RWPE2 (cell line): ENCODE measurements at regions not wholly inside any gene's neighbourhood (a gene's known extent, or its start where the extent isn't known, plus 50 kb on each side); places are given as distances from the start of the nearest gene placed in this dataset.

Experiments
- ATAC-seq: fragments of 200-7000 bp; cut with Tn5 transposase; 3 replicates; pipeline ENCODE4 v1.9.1; 2021; ENCODE audit warnings: low read depth
- DNase-seq: peaks from one replicate; pipeline ENCODE4 v3.0.0-alpha.2; 2020; ENCODE audit warnings: low spot score
- H3K27ac ChIP-seq: fragments of 450-650 bp; 2 replicates; pipeline ENCODE4 v1.5.1; 2017; ENCODE audit warnings: mild to moderate bottlenecking; ENCODE audit not compliant: poor library complexity, severe bottlenecking
- H3K27me3 ChIP-seq: fragments of 250-450 bp; sonication (Bioruptor Pico); 2 replicates; pipeline ENCODE4 v1.5.1; 2021; ENCODE audit warnings: mild to moderate bottlenecking, moderate library complexity; ENCODE audit not compliant: insufficient read depth, poor library complexity, severe bottlenecking
- H3K36me3 ChIP-seq: fragments of 250-450 bp; sonication (Bioruptor Pico); 2 replicates; pipeline ENCODE4 v1.5.1; 2020; ENCODE audit warnings: low read depth, mild to moderate bottlenecking, moderate library complexity
- H3K4me1 ChIP-seq: fragments of 250-450 bp; sonication (Bioruptor Pico); 2 replicates; pipeline ENCODE4 v1.5.1; 2021; ENCODE audit warnings: mild to moderate bottlenecking, moderate library complexity; ENCODE audit not compliant: insufficient read depth, poor library complexity, severe bottlenecking
- H3K4me3 ChIP-seq: fragments of 250-450 bp; sonication (Bioruptor Pico); 2 replicates; pipeline ENCODE4 v1.5.1; 2021; ENCODE audit warnings: mild to moderate bottlenecking, moderate library complexity; ENCODE audit not compliant: severe bottlenecking
- H3K9me3 ChIP-seq: fragments of 250-450 bp; sonication (Bioruptor Pico); 2 replicates; pipeline ENCODE4 v1.5.1; 2021; ENCODE audit warnings: mild to moderate bottlenecking, moderate library complexity; ENCODE audit not compliant: severe bottlenecking
- TF ChIP-seq, protein P1 (sequence below): fragments of 450-650 bp; IDR thresholded peaks from one replicate; pipeline ENCODE4 v1.5.1; 2017; ENCODE audit warnings: mild to moderate bottlenecking, moderate library complexity; ENCODE audit not compliant: poor library complexity, severe bottlenecking

DNA sequence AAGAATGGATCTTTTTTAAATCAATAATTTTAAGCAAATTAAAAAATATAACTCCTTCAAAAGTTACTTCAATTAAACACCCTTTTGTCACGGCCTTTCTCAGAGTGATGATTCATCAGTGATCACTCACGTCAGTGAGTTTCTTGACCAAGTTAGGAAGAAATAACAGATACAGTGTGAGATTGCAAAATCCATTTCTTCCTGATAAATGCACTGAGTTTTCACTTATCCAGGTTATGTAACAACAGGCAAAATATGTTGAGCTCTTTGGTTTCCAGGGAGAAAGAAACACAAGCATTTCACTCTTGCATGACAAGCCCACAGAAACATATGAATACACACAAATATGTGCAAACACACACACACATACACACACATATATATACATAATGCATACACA lies 195.9 kb upstream of the CYRIA start:
- ATAC-seq, result peak; percentile 70; the same call in 2 of the 3 replicates
- Histone ChIP-seq H3K36me3 (no peaks in the 10 kb centered on the region), H3K9me3 (no peaks in the 10 kb centered on the region), H3K4me1 (peaks cover 14% of the 10 kb centered on the region), H3K27me3 (no peaks in the 10 kb centered on the region), H3K4me3 (no peak overlapping the region), H3K27ac (no peak overlapping the region)
- no peak for DNase-seq
- TF ChIP-seq, protein P1, sequence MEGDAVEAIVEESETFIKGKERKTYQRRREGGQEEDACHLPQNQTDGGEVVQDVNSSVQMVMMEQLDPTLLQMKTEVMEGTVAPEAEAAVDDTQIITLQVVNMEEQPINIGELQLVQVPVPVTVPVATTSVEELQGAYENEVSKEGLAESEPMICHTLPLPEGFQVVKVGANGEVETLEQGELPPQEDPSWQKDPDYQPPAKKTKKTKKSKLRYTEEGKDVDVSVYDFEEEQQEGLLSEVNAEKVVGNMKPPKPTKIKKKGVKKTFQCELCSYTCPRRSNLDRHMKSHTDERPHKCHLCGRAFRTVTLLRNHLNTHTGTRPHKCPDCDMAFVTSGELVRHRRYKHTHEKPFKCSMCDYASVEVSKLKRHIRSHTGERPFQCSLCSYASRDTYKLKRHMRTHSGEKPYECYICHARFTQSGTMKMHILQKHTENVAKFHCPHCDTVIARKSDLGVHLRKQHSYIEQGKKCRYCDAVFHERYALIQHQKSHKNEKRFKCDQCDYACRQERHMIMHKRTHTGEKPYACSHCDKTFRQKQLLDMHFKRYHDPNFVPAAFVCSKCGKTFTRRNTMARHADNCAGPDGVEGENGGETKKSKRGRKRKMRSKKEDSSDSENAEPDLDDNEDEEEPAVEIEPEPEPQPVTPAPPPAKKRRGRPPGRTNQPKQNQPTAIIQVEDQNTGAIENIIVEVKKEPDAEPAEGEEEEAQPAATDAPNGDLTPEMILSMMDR, result no peak

DNA sequence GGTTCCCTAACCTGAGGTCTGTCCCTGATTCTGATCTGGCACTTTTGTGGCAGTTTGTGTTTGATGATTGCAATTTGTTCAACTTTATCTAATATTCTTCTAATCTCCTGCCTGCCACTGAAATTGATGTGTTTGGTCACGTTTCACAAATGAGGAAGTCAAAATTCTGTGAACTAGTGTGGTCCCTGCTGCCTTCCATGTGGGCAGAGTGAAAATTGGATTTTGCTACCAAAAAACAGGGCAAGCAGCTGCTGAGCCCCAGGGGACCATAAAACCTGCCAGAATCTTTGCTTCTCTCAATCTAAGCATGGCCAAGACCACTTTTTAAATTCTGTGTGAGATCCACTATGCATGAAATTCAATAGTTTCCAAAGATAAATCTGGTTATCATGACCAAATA lies 195.5 kb upstream of the CYRIA start:
- Histone ChIP-seq H3K27me3 (no peaks in the 10 kb centered on the region), H3K27ac (no peak overlapping the region), H3K36me3 (no peaks in the 10 kb centered on the region), H3K4me1 (peaks cover 14% of the 10 kb centered on the region), H3K4me3 (no peak overlapping the region), H3K9me3 (no peaks in the 10 kb centered on the region)
- ATAC-seq, result no peak
- TF ChIP-seq, protein P1, result no peak
- no peak for DNase-seq

DNA sequence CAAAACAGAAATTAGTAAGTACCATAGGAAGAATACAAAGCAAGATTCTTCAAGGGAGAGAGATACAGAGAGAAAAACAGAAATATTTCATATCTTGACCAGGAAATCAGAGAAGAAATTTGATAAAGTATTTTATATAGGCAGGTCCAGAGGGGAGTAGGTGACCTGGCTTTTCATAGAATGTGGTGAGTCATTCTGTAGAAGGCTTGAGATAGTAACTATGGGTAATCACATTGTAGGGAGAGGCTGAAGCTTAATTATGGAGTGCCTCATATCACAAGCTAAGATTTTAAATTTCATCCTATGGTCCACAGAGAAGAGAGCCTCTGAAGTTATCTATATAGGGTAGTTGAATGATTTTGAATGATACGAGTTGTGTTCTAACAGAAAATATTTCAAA lies 195.0 kb upstream of the CYRIA start:
- H3K36me3 ChIP-seq, result no peaks in the 10 kb centered on the region
- ATAC-seq, result peak; percentile 66; the same call in 2 of the 3 replicates
- DNase-seq, result no peak
- TF ChIP-seq, protein P1, result no peak
- no peaks in the 10 kb centered on the region for H3K9me3 ChIP-seq
- no peaks in the 10 kb centered on the region for H3K27me3 ChIP-seq
- no peak overlapping the region for H3K4me3 ChIP-seq
- peaks cover 14% of the 10 kb centered on the region for H3K4me1 ChIP-seq
- H3K27ac ChIP-seq, result no peak overlapping the region

DNA sequence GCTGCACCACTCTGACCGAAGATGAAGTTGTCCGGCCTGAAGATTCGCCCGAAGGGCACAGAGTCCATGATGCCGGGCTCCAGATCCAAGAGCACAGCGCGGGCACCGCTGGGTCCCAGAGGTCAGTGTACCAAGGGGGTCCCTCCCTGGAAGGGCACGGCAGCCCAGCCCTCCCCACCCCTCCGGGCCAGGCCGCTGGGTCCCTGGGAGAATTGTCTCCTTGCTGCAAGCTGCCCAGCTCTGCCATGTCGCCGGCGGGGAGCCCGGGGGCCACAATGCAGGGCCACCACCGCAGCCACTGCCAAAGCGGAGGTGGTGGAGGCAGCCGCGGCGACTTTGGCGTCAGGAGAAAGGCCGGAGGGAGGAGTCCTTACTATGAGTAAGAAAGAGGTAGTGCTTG lies 189.5 kb upstream of the CYRIA start:
- Histone ChIP-seq H3K9me3 (no peaks in the 10 kb centered on the region), H3K27ac (no peak overlapping the region), H3K36me3 (no peaks in the 10 kb centered on the region), H3K4me3 (no peak overlapping the region), H3K27me3 (no peaks in the 10 kb centered on the region), H3K4me1 (no peaks in the 10 kb centered on the region)
- no peak for DNase-seq
- TF ChIP-seq, protein P1, result no peak
- ATAC-seq, result no peak

DNA sequence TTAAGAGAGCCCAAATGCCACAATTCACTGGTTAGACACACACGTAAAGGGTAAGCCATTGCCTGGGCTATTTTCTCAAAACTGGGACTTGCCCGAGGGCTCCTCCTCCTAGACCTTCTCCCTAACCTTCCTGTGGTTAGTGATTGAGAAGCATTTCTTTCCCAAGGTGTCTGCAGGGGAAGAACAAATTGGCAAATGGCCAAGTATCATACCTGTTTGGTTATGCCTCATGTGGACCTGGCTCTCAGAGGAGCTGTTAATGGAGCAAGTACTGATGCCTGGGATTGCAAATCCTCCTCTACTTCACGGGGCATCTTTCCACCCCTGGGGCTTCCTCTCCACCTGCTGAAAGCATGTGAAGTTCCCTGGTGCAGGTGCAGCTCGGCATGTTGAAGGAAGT lies 187.5 kb upstream of the CYRIA start:
- no peaks in the 10 kb centered on the region for H3K27me3 ChIP-seq
- no peak overlapping the region for H3K4me3 ChIP-seq
- H3K9me3 ChIP-seq, result no peaks in the 10 kb centered on the region
- TF ChIP-seq, protein P1, result no peak
- H3K4me1 ChIP-seq, result no peaks in the 10 kb centered on the region
- no peak for ATAC-seq
- no peaks in the 10 kb centered on the region for H3K36me3 ChIP-seq
- no peak overlapping the region for H3K27ac ChIP-seq
- DNase-seq, result no peak
